ENCODE measurements at regions not wholly inside any gene's neighbourhood (a gene's known extent, or its start where the extent isn't known, plus 50 kb on each side); places are given as distances from the start of the nearest gene placed in this dataset.

DNA sequence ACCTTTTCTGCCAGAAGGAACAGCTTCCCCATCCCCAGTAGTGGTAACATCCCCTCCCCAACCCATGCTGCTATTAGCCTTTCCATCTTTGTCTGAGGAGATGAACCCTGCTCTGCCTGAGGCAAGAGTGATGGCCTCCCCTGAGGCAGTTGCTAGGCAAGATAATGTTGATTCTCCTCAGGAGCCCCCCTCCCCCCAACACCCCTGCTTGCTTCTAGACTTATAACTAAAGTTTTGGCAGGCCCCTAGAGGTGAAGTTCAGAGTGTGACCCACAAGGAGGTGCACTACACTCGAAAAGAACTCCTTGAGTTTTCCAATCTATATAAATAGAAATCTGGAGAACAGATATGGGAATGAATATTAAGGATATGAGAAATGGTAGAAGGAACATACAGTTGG, 962.5 kb downstream of the ADGRL3 start (continued):
- no peak for TF ChIP-seq SETDB1 (CRISPR knock-in tag; IDR thresholded peaks at IDR 0.05; ENCODE audit: borderline replicate concordance)

DNA sequence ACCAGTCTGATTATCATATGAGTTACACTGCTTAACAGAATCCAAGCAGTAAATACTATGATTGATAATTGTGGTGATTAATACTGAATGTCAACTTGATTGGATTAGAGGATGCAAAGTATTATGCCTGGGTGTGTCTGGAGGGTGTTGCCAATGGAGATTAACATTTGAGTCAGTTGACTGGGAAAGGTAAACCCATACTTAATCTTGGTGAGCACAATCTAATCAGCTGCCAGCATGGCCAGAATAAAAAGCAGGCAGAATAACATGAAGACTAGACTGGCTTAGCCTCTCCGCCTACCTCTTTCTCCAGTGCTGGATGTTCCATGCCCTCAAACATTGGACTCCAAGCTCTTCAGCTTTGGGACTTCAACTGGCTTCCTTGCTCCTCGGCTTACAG, 961.3 kb downstream of the ADGRL3 start:
- Histone ChIP-seq H4K20me1 (ENCODE audit: insufficient read depth, low read length) (no peaks in the 10 kb centered on the region), H3K79me2 (ENCODE audit: insufficient read depth, low read length) (no peaks in the 10 kb centered on the region), H2AFZ (ENCODE audit: low read length) (no peak overlapping the region), H3K4me2 (ENCODE audit: low read depth, low read length) (no peak overlapping the region), H3K9ac (ENCODE audit: insufficient read depth, low read depth, low read length) (no peak overlapping the region), H3K27me3 (ENCODE audit: control insufficient read depth in 1 of 2, insufficient read depth in 2 of 2, low read length in 2 of 2) (no peaks in the 10 kb centered on the region; a peak in 1 of 5 replicates), H3K4me3 (replicated peaks in 1 of 3; ENCODE audit: insufficient read depth in 1 of 3, low read depth in 2 of 3, low read length in 3 of 3) (no peak overlapping the region), H3K36me3 (replicated peaks in 1 of 2; ENCODE audit: control insufficient read depth in 1 of 2, insufficient read depth in 2 of 2, low read length in 2 of 2) (no peaks in the 10 kb centered on the region), H3K9me3 (ENCODE audit: low read length) (peaks cover 12% of the 10 kb centered on the region), H3K27ac (ENCODE audit: extremely low read length, insufficient read depth, low read length) (no peak overlapping the region), H3K4me1 (ENCODE audit: insufficient read depth, low read length) (no peaks in the 10 kb centered on the region)
- ATAC-seq, result no peak
- FAIRE-seq, result no peak
- in situ Hi-C loops (cut with HindIII; ENCODE audit: extremely low pct_ligation_motif_present, low pct_unique_long_range_greater_than_20kb), result no loop called here
- CTCF ChIA-PET (ENCODE audit: low intra/inter-chr PET ratio, low total read pairs), result no interaction called here
- POLR2A ChIA-PET, result no interaction called here
- intact Hi-C loops (cut with micrococcal nuclease; ENCODE audit: unreplicated experiment), result no loop called here
- no TSS peak for BruUV-seq (replicated peaks)
- DNase-seq (ENCODE audit: low spot score), result no peak
- 0% methylated on average over 2 of the region's 2 CpGs for WGBS (ENCODE audit: low lambda C conversion rate)
- TF ChIP-seq, protein P1, sequence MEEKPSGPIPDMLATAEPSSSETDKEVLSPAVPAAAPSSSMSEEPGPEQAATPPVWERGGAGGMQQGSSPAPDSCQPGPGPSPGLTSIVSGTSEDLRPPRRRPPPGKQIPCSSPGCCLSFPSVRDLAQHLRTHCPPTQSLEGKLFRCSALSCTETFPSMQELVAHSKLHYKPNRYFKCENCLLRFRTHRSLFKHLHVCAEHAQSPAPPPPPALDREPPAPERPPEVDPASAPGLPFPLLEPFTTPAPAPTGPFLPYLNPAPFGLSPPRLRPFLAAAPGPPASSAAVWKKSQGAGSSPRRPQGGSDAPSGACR (CRISPR knock-in tag; IDR thresholded peaks at IDR 0.05), result no peak
- TF ChIP-seq, protein P2, sequence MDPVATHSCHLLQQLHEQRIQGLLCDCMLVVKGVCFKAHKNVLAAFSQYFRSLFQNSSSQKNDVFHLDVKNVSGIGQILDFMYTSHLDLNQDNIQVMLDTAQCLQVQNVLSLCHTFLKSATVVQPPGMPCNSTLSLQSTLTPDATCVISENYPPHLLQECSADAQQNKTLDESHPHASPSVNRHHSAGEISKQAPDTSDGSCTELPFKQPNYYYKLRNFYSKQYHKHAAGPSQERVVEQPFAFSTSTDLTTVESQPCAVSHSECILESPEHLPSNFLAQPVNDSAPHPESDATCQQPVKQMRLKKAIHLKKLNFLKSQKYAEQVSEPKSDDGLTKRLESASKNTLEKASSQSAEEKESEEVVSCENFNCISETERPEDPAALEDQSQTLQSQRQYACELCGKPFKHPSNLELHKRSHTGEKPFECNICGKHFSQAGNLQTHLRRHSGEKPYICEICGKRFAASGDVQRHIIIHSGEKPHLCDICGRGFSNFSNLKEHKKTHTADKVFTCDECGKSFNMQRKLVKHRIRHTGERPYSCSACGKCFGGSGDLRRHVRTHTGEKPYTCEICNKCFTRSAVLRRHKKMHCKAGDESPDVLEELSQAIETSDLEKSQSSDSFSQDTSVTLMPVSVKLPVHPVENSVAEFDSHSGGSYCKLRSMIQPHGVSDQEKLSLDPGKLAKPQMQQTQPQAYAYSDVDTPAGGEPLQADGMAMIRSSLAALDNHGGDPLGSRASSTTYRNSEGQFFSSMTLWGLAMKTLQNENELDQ (CRISPR knock-in tag; IDR thresholded peaks at IDR 0.05; ENCODE audit: borderline replicate concordance), result no peak
- TF ChIP-seq POLR2A (IDR thresholded peaks at IDR 0.05; ENCODE audit: insufficient read depth in 1 of 2, low read depth in 2 of 2, low read length in 2 of 2) (no peak), ZFP90 (CRISPR knock-in tag; IDR thresholded peaks at IDR 0.05; ENCODE audit: borderline replicate concordance) (no peak), SPEN (CRISPR knock-in tag; IDR thresholded peaks at IDR 0.05; ENCODE audit: low read depth) (no peak), ZNF44 (CRISPR knock-in tag; IDR thresholded peaks at IDR 0.05) (no peak), ZFP36L1 (CRISPR knock-in tag; IDR thresholded peaks at IDR 0.05) (no peak), ZNF12 (CRISPR knock-in tag; IDR thresholded peaks at IDR 0.05) (no peak), ZNF768 (CRISPR knock-in tag; IDR thresholded peaks at IDR 0.05) (no peak), HDAC1 (CRISPR knock-in tag; IDR thresholded peaks at IDR 0.05) (no peak)
- TF ChIP-seq, protein P3, sequence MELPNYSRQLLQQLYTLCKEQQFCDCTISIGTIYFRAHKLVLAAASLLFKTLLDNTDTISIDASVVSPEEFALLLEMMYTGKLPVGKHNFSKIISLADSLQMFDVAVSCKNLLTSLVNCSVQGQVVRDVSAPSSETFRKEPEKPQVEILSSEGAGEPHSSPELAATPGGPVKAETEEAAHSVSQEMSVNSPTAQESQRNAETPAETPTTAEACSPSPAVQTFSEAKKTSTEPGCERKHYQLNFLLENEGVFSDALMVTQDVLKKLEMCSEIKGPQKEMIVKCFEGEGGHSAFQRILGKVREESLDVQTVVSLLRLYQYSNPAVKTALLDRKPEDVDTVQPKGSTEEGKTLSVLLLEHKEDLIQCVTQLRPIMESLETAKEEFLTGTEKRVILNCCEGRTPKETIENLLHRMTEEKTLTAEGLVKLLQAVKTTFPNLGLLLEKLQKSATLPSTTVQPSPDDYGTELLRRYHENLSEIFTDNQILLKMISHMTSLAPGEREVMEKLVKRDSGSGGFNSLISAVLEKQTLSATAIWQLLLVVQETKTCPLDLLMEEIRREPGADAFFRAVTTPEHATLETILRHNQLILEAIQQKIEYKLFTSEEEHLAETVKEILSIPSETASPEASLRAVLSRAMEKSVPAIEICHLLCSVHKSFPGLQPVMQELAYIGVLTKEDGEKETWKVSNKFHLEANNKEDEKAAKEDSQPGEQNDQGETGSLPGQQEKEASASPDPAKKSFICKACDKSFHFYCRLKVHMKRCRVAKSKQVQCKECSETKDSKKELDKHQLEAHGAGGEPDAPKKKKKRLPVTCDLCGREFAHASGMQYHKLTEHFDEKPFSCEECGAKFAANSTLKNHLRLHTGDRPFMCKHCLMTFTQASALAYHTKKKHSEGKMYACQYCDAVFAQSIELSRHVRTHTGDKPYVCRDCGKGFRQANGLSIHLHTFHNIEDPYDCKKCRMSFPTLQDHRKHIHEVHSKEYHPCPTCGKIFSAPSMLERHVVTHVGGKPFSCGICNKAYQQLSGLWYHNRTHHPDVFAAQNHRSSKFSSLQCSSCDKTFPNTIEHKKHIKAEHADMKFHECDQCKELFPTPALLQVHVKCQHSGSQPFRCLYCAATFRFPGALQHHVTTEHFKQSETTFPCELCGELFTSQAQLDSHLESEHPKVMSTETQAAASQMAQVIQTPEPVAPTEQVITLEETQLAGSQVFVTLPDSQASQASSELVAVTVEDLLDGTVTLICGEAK (IDR thresholded peaks at IDR 0.05), result no peak
- TF ChIP-seq, protein P3 (CRISPR knock-in tag; IDR thresholded peaks at IDR 0.05), result no peak

All from HepG2 (cell line).